ENCODE measurements at regions not wholly inside any gene's neighbourhood (a gene's known extent, or its start where the extent isn't known, plus 50 kb on each side); places are given as distances from the start of the nearest gene placed in this dataset.

DNA sequence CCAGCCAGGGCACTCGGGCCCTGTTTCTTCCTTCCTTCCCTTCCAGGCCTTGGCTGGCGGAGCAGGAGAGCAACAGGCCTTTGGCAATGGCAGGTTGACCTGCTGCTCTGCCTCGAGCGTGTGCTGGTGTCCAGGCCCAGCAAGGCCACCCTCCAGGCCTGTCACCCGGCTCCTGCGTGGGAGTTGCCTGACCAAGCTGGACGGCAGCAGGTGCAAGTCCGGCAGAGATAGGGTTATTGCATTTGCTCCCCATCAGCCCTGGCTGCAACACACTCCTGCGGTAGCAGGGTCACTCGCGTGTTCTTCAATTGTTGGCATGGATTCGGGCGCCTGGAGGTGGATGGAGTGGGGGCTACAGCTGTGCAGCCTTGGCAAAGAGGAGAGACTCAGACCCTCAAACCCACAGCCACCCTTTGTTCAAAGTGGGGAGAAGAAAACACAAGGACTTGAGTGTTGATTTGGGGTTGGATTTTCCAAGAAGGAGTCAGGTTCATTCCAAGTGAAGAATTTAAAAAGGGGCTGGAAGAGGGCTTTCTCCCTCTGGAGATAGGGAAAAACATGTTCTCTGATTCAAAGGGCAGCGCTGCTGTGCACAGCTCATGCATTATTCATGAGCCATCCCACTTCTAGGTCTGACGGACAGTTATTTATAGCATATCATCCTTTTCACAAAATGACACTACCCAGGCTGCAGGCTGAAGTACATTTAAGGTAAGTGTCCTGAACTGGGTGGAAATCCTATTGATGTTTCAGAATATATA lies 64.2 kb upstream of the PITRM1 start:
- TF ChIP-seq, protein P1, sequence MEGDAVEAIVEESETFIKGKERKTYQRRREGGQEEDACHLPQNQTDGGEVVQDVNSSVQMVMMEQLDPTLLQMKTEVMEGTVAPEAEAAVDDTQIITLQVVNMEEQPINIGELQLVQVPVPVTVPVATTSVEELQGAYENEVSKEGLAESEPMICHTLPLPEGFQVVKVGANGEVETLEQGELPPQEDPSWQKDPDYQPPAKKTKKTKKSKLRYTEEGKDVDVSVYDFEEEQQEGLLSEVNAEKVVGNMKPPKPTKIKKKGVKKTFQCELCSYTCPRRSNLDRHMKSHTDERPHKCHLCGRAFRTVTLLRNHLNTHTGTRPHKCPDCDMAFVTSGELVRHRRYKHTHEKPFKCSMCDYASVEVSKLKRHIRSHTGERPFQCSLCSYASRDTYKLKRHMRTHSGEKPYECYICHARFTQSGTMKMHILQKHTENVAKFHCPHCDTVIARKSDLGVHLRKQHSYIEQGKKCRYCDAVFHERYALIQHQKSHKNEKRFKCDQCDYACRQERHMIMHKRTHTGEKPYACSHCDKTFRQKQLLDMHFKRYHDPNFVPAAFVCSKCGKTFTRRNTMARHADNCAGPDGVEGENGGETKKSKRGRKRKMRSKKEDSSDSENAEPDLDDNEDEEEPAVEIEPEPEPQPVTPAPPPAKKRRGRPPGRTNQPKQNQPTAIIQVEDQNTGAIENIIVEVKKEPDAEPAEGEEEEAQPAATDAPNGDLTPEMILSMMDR (IDR thresholded peaks at IDR 0.05) = no peak
- no peak for TF ChIP-seq POLR2A (IDR thresholded peaks at IDR 0.05)
